GM23338 (cell line): ENCODE measurements at regions not wholly inside any gene's neighbourhood (a gene's known extent, or its start where the extent isn't known, plus 50 kb on each side); places are given as distances from the start of the nearest gene placed in this dataset.

Source experiments
- ATAC-seq: fragments of 200-7000 bp; cut with Tn5 transposase; 3 replicates; pipeline ENCODE4 v1.9.1; 2020
- DNase-seq: peaks from one replicate; pipeline ENCODE4 v3.0.0-alpha.2; 2015; ENCODE audit warnings: low spot score
- H2AFZ ChIP-seq: fragments of 200-600 bp; sonication (generic); 2 replicates; pipeline ENCODE4 v1.8.0; 2016; ENCODE audit warnings: antibody characterized with exemption, mild to moderate bottlenecking, moderate library complexity
- H3F3A ChIP-seq: fragments of 200-600 bp; sonication (generic); replicated peaks from 2 replicates; pipeline ENCODE4 v1.8.0; 2017; ENCODE audit warnings: antibody characterized with exemption, mixed run types, low read depth
- H3K27ac ChIP-seq: fragments of 200-600 bp; sonication (generic); 2 replicates; pipeline ENCODE4 v1.6.1; 2016; ENCODE audit warnings: low read depth
- H3K27me3 ChIP-seq: fragments of 200-600 bp; sonication (generic); 2 replicates; pipeline ENCODE4 v1.8.0; 2016; ENCODE audit warnings: mild to moderate bottlenecking, mixed run types, moderate library complexity; ENCODE audit not compliant: insufficient read depth
- H3K36me3 ChIP-seq: fragments of 200-600 bp; sonication (generic); 2 replicates; pipeline ENCODE4 v1.8.0; 2016; ENCODE audit warnings: mild to moderate bottlenecking; ENCODE audit not compliant: insufficient read depth
- H3K4me1 ChIP-seq: fragments of 200-600 bp; sonication (generic); 2 replicates; pipeline ENCODE4 v1.8.0; 2016; ENCODE audit warnings: mild to moderate bottlenecking, moderate library complexity; ENCODE audit not compliant: insufficient read depth
- H3K4me2 ChIP-seq: fragments of 200-600 bp; sonication (generic); 2 replicates; pipeline ENCODE4 v1.7.1; 2017; ENCODE audit warnings: mixed run types
- H3K4me3 ChIP-seq: fragments of 200-600 bp; sonication (generic); 2 replicates; pipeline ENCODE4 v1.6.1; 2016; ENCODE audit warnings: mixed run types
- H3K79me2 ChIP-seq: fragments of 200-600 bp; sonication (generic); replicated peaks from 2 replicates; pipeline ENCODE4 v1.8.0; 2017; ENCODE audit warnings: mild to moderate bottlenecking; ENCODE audit not compliant: insufficient read depth
- H3K9me2 ChIP-seq: fragments of 200-600 bp; sonication (generic); 2 replicates; pipeline ENCODE4 v1.8.0; 2017; ENCODE audit not compliant: insufficient read depth
- H4K20me1 ChIP-seq: fragments of 200-600 bp; sonication (generic); replicated peaks from 2 replicates; pipeline ENCODE4 v1.8.0; 2017; ENCODE audit warnings: mild to moderate bottlenecking; ENCODE audit not compliant: insufficient read depth
- H3K27ac Mint-ChIP-seq: 2 replicates; pipeline ENCODE4 v1.8.0; 2020; ENCODE audit warnings: inconsistent platforms, mild to moderate bottlenecking, moderate library complexity, mixed read lengths
- H3K27me3 Mint-ChIP-seq: 3 replicates; pipeline ENCODE4 v1.8.0; 2022; ENCODE audit warnings: low read depth, mild to moderate bottlenecking, moderate library complexity, mixed read lengths, inconsistent platforms; ENCODE audit not compliant: insufficient read depth, poor library complexity
- H3K36me3 Mint-ChIP-seq: 3 replicates; pipeline ENCODE4 v1.8.0; 2021; ENCODE audit warnings: low read depth, mild to moderate bottlenecking, inconsistent platforms, moderate library complexity, mixed read lengths
- H3K4me1 Mint-ChIP-seq: 3 replicates; pipeline ENCODE4 v1.8.0; 2020; ENCODE audit warnings: mild to moderate bottlenecking, inconsistent platforms, mixed read lengths
- H3K4me3 Mint-ChIP-seq: 3 replicates; pipeline ENCODE4 v1.8.0; 2021; ENCODE audit warnings: moderate library complexity, mild to moderate bottlenecking, inconsistent platforms, mixed read lengths
- H3K9me3 Mint-ChIP-seq: 3 replicates; pipeline ENCODE4 v1.8.0; 2020; ENCODE audit warnings: moderate library complexity, mild to moderate bottlenecking, inconsistent platforms, mixed read lengths
- CREB1 ChIP-seq: fragments of 250-450 bp; sonication (Bioruptor Pico); IDR thresholded peaks from 2 replicates; pipeline ENCODE4 v1.5.0; 2020; ENCODE audit warnings: low read depth, mild to moderate bottlenecking, moderate library complexity
- CTCF ChIP-seq, 2 experiments: fragments of 200-600 bp in 1 of 2; sonication (generic) in 1 of 2; conservative IDR thresholded peaks; 2 replicates each; pipeline versions ENCODE4 v1.5.1 to v1.6.1; 2016 to 2017; ENCODE audit warnings: antibody characterized with exemption in 2 of 2, low read depth in 2 of 2, mild to moderate bottlenecking in 2 of 2, moderate library complexity in 1 of 2
- ETS1 ChIP-seq: IDR thresholded peaks from 2 replicates; pipeline ENCODE4 v1.6.1; 2016; ENCODE audit warnings: antibody characterized with exemption
- EZH2phosphoT487 ChIP-seq: fragments of 200-600 bp; sonication (generic); IDR thresholded peaks from one replicate; pipeline ENCODE4 v1.8.1; 2018; ENCODE audit warnings: antibody characterized with exemption; ENCODE audit not compliant: unreplicated experiment
- JUNB ChIP-seq: IDR thresholded peaks from one replicate; pipeline ENCODE4 v1.6.1; 2016; ENCODE audit warnings: antibody characterized with exemption; ENCODE audit not compliant: unreplicated experiment
- NANOG ChIP-seq: IDR thresholded peaks from 2 replicates; pipeline ENCODE4 v1.6.1; 2016; ENCODE audit warnings: antibody characterized with exemption, borderline replicate concordance
- ZNF114 ChIP-seq: fragments of 250-450 bp; sonication (Bioruptor Pico); IDR thresholded peaks from 2 replicates; pipeline ENCODE4 v1.5.0; 2020; ENCODE audit warnings: mild to moderate bottlenecking, moderate library complexity
- ZNF462 ChIP-seq: fragments of 250-450 bp; sonication (Bioruptor Pico); IDR thresholded peaks from 2 replicates; pipeline ENCODE4 v1.5.0; 2020; ENCODE audit warnings: mild to moderate bottlenecking, moderate library complexity

- no peaks in the 10 kb centered on the region for H3K27me3 Mint-ChIP-seq
- H3K79me2 ChIP-seq: no peaks in the 10 kb centered on the region
- H3F3A ChIP-seq: no peaks in the 10 kb centered on the region
- no peak overlapping the region for H2AFZ ChIP-seq
- no peaks in the 10 kb centered on the region for H3K4me1 ChIP-seq
- no peak overlapping the region for H3K4me2 ChIP-seq
- DNase-seq (no peak), ATAC-seq (no peak)
- no peaks in the 10 kb centered on the region for H3K27me3 ChIP-seq
- H3K4me1 Mint-ChIP-seq: no peaks in the 10 kb centered on the region
- H3K9me3 Mint-ChIP-seq: peaks cover 40% of the 10 kb centered on the region
- H3K27ac Mint-ChIP-seq: no peak overlapping the region
- H3K36me3 ChIP-seq: no peaks in the 10 kb centered on the region
- no peaks in the 10 kb centered on the region; the same call in 1 of the 2 replicates for H3K9me2 ChIP-seq
- TF ChIP-seq CTCF (conservative IDR thresholded peaks at IDR 0.05; ENCODE audit: low read depth in 2 of 2) (no peak), JUNB (no peak), ZNF114 (CRISPR knock-in tag) (no peak), ETS1 (no peak)
- H3K27ac ChIP-seq: no peak overlapping the region
- H4K20me1 ChIP-seq: no peaks in the 10 kb centered on the region
- no peak overlapping the region for H3K4me3 Mint-ChIP-seq
- H3K4me3 ChIP-seq: no peak overlapping the region
- H3K36me3 Mint-ChIP-seq: no peaks in the 10 kb centered on the region
Measured at GRCh38 chr11:42003801-42004200, 544.3 kb upstream of the LRRC4C start.

- Mint-ChIP-seq H3K27me3 (no peaks in the 10 kb centered on the region), H3K4me1 (no peaks in the 10 kb centered on the region), H3K4me3 (no peak overlapping the region), H3K9me3 (peaks cover 55% of the 10 kb centered on the region), H3K27ac (no peak overlapping the region), H3K36me3 (no peaks in the 10 kb centered on the region)
- H3K9me2 ChIP-seq: no peaks in the 10 kb centered on the region; the same call in 1 of the 2 replicates
- ATAC-seq: no peak
- H3K27me3 ChIP-seq: no peaks in the 10 kb centered on the region
- no peaks in the 10 kb centered on the region for H3K79me2 ChIP-seq
- no peaks in the 10 kb centered on the region for H3K36me3 ChIP-seq
- H4K20me1 ChIP-seq: no peaks in the 10 kb centered on the region
- no peak for DNase-seq
- H3K4me3 ChIP-seq: no peak overlapping the region
- H3K27ac ChIP-seq: no peak overlapping the region
- no peak overlapping the region for H2AFZ ChIP-seq
- H3F3A ChIP-seq: no peaks in the 10 kb centered on the region
- no peaks in the 10 kb centered on the region for H3K4me1 ChIP-seq
- H3K4me2 ChIP-seq: no peak overlapping the region
- TF ChIP-seq CTCF (conservative IDR thresholded peaks at IDR 0.05; ENCODE audit: low read depth in 2 of 2) (no peak), CREB1 (CRISPR knock-in tag) (no peak), ETS1 (no peak), JUNB (no peak), ZNF462 (no peak), NANOG (no peak), EZH2phosphoT487 (no peak), ZNF114 (CRISPR knock-in tag) (no peak)
Measured at GRCh38 chr11:42006766-42007165, 547.3 kb upstream of the LRRC4C start.
